ENCODE measurements at regions not wholly inside any gene's neighbourhood (a gene's known extent, or its start where the extent isn't known, plus 50 kb on each side); places are given as distances from the start of the nearest gene placed in this dataset.
"Not testable (repeated sequence)": the region's sequence is repeated elsewhere in the genome, so short reads cannot be mapped to it uniquely, and the experiment has no call there.

GRCh38 chr2:89160306-89160705, 468.8 kb downstream of the RPIA start:
- DNase-seq = not testable (repeated sequence)

DNA sequence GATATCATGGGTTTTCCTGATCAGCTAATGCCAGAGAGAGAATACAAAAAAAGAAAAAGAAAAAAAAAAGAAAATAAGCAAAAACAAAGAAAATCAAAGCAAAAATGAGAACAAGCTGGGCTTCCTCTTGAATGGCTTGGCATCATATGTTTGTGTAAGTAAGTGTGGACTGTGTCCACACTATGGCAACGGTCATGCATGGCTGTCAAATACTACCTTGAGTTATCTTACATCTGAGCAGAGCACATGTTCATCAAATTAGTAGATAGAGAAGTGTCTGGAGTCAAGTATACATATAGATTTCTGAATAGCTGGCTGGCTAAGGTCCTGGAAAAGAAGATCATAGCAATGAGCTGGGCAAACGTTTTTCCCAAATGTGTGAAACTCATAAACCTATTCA, 470.2 kb downstream of the RPIA start:
- not testable (repeated sequence) for DNase-seq

DNA sequence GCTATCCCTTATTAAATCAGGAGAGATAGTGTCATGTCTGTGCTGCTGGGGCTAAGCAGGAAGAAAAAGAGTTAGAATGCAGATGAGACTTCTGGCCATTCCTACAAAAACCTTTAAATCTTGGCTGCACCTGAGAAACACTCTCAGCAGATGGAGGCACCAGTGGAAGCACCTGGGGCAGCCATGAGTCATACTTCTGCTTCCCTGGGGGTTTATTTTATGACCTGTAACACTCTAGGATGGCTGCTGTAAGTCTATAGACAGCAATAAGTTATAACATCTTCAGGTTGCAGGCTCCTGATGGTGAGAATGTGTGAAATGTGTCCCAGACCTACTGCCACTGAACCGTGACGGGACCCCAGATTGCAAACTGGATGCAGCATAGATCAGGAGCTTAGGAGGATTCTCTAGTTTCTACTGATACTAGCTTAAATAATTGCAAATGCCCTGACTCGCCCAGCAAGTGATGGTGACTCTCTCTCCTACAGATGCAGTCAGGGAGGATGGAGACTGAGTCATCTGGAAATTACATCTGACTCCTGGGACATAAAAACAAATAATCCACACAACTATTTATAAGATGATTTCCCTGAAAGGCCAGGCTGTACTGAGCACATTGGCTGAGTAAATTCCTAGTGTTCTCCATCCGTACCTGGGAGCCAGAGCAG, 479.2 kb downstream of the RPIA start:
- DNase-seq = not testable (repeated sequence)

DNA sequence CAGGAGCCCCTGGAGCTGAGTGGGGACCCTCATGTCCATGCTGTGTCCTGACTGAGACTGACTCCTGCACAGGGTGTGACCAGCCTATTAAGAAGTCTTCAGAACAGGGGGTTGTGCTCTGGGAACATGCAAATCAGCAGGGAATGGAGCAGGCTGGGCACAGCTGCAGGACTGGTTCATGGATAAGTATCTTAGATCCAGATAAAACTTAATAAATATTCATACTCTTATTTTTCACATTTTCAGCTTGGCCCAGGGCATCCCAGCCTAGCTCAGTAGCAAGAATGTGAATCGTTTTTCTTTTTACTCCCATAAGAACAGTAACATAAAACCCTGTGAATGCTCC, 479.7 kb downstream of the RPIA start:
- DNase-seq = not testable (repeated sequence)

GRCh38 chr2:89177004-89177403, 485.5 kb downstream of the RPIA start:
- not testable (repeated sequence) for DNase-seq

DNA sequence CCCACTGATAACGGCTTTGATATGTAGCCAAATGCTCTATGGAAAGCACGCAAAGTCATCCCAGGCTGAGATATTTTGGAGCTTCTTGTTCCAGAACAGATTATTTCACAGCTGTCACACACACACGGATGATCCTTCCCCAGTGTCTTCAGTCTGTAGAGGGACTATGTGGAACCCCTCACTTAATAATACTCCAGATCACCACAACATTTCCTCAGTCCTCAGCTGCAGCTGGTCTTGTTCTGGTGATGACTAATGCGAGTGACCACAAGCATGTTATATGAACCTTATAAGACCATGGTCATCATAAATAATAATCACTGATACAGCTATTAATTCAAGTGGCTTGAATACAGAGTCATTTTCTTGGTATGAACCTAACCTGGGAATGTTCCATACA, 490.7 kb downstream of the RPIA start:
- not testable (repeated sequence) for DNase-seq

DNA sequence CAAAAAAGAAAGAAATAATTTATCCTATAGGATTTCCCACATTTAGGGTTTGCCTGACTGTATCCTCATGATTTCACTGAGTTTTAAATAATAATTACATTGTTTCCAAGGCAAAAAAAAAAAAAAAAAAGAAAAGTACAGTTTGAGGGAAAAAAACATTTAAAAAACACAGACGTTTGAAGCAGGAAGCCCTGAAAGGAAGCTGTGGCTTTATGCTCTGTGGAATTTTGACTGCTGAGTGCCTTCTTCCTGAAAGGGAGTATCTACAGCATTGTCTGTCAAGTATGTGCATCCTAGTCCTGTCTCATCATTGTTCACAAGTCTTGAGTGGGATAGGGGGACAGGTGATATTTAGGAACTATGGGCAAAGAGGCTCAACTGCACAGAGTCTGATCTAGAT, 493.3 kb downstream of the RPIA start:
- not testable (repeated sequence) for DNase-seq

- not testable (repeated sequence) for DNase-seq
Measured at GRCh38 chr2:89195636-89196251, 504.3 kb downstream of the RPIA start.

DNA sequence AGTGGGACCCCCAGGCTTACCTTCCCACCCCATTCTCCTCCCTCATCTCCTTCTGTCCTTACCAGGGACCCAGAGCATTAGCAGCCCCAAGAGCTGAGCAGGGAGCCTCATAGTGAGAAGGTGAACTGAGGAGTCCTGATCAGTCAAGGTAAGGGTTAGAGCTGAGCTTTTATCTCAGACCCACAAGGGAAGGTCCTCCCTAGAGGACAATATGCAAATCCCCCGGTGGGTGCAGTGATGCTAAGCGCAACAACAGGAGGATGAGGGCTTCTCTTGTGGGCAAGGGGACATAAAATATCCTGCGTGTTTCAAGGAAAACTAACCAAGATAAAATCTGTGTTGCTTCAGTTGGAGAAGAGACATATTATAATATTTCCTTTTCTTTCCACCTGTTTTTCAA, 505.2 kb downstream of the RPIA start:
- DNase-seq = not testable (repeated sequence)

- DNase-seq = not testable (repeated sequence)
Measured at GRCh38 chr2:89198026-89198425, 506.6 kb downstream of the RPIA start.

DNA sequence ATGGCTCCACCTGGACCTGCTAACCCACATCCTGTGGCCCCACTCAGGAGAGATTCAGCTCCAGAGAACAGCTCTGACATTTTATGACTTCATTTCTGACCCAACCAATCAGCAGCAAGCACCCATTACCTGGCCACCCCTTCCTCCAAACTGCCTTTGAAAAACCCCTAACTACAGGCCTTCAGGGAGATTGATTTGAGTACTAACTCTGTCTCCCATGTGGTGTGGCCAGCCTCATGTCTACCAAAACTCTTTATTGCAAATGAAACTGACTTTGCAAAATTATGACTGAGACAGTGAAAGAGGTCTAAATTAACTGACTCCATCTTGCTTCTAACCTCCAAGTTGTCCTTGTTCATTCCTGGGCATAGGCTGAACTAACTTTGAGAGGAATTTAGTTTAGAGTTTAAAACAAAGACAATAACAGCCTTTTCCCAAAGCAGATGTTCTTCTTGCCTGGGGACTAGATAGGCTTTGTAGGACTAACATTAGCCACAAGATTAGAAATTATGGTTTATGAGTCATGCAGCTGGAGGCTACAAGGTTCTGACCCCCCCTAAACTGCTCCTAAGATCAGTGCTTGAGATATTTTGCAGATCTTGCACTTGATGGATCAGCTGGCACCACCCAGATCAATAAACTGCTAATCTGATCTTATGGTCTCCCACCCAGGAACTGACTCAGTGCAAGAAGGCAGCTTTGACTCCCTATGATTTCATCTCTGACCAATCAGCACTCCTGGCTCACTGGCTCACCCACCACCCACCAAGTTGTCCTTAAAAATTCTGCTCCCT, 508.2 kb downstream of the RPIA start:
- DNase-seq = not testable (repeated sequence)

DNA sequence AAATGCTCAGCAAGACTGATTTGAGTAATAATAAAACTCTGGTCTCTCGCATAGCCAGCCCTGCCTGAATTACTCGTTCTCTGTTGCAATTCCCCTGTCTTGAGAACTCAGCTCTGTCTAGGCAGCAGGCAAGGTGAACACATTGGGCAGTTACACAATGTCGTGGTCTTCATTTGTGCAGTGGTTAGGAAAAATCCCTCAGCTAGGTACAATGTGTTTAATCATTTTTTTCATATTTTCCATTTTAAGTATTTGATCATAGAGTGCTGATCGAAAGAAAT, 508.7 kb downstream of the RPIA start:
- not testable (repeated sequence) for DNase-seq

DNA sequence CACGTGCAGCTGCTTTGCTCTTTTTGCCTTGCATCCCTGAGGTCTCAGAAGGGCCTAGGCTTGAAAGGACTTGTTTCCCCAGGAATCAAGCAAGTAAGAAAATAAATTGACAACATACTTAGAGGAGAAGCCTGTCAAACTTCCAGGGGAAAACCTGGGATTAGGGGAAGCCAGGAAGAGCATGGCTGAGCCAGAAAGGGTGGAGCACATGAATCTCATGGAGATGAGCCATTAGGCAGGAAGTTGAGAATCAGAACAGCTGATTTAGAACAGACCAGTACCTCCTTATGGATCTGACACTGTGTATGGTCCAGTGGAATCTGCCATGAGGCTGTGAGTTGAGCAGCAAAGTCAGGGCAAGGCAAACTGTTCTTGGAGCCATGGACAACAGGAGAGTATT, 511.0 kb downstream of the RPIA start:
- DNase-seq = not testable (repeated sequence)

- DNase-seq = peak; percentile 33 to 43
Measured at GRCh38 chr2:89205153-89205552, 513.7 kb downstream of the RPIA start.

- not testable (repeated sequence) for DNase-seq
Measured at GRCh38 chr2:89208144-89208932, 516.9 kb downstream of the RPIA start.

DNA sequence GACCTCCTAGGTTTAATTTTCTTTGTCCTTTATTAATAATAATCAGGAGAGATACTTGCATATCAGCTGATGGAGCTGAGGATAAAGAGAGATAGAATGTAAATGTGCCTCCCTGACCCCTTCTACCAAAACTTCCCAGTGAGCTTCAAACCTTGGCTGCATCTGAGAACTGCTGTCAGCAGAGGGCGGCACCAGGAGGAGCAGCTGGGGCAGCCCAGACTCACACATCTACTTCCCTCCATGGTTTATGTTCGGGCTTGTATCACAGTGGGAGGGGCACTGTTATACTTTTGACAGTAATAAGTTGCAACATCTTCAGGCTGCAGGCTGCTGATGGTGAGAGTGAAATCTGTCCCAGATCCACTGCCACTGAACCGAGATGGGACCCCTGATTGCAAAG, 521.7 kb downstream of the RPIA start:
- not testable (repeated sequence) for DNase-seq

- DNase-seq = not testable (repeated sequence)
Measured at GRCh38 chr2:89213811-89214210, 522.3 kb downstream of the RPIA start.

- not testable (repeated sequence) for DNase-seq
Measured at GRCh38 chr2:89221474-89221873, 530.0 kb downstream of the RPIA start.

DNA sequence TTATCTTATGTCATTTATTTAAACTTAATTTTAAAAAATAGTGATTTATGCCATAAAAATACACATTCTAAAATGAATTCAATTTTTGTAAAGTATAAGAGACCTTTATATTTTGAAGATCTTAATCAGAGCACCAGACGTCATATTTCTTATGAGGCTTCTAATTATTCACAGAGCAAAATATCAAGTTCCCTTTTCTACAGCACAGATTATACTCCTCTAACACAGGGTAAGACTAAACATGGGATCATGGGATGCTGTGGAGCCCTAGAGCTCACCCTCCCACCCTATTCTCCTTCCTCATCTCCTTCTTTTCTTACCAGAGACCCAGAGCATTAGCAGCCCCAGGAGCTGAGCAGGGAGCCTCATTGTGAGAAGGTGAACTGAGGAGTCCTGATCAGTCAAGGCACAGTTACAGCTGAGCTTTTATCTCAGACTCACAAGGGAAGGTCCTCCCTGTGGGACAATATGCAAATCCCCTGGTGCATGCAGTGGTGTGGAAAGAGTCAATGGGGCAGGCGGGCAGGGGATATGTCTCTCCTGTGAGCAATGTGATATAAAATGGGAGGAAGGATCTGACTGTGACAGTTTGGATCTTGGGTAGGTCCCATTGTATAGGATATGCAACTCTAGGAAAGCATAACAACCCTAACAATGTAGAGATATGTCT, 530.7 kb downstream of the RPIA start:
- not testable (repeated sequence) for DNase-seq

- DNase-seq = not testable (repeated sequence)
Measured at GRCh38 chr2:89224803-89225202, 533.3 kb downstream of the RPIA start.

GRCh38 chr2:89229979-89230378, 538.5 kb downstream of the RPIA start:
- DNase-seq = not testable (repeated sequence)

DNA sequence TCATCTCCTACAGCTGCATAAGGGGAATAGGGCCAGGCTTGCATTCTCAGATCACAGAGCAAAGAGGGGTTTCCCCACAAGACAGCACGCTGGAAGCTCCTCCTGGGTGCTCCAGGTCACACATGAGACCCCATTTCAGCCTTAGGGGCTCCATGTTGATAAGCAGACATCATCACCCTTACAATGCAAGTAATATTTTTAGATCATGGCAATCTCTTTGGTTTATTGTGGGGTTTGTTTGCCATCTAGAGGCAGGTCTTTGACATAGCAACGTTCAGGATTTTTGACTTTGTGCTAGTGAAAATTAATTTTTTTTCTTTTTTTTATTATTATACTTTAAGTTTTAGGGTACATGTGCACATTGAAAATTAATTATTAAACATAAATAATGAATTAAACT, 539.8 kb downstream of the RPIA start:
- not testable (repeated sequence) for DNase-seq

DNA sequence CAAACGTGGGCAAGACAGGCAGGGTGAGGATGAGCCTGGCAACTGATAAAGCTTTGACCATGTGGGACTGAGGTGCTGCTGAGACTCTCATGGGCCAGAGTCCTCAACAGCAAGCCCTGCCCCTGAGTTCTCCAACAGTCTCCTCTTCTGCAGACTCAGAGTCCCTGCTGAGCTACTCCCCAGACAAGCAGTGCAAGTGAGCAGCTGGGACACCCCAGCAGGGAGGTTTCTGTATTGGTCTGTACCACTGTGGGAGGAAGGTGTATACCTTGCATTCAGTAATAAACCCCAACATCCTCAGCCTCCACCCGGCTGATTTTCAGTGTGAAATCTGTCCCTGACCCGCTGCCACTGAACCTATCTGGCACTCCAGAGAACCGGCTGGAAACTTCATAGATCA, 542.5 kb downstream of the RPIA start:
- not testable (repeated sequence) for DNase-seq
